ENCODE measurements at regions not wholly inside any gene's neighbourhood (a gene's known extent, or its start where the extent isn't known, plus 50 kb on each side); places are given as distances from the start of the nearest gene placed in this dataset.

DNA sequence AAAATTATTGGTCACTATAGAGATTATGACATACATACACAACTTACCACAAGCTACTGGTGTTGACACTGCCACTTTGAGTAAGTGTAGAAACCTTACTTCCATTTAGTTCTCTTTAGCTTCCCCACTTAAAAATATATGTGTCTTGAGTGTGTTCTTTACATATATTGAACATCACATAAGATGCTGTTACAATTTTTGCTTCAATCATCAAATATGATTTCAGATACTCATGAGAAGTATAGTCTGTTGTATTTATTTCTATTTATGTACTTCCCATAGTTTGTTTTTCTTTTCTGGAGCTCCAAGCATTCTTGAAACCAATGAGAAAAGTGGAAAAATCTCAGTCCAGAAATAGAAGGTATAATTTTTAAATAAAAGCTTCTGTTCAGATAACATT lies 102.7 kb upstream of the SDK1 start:
- H3K9ac ChIP-seq (ENCODE audit: low read length in 5 of 5), result no peak overlapping the region
- H3K4me3 ChIP-seq (ENCODE audit: low read depth in 1 of 5, low read length in 5 of 5), result no peak overlapping the region
- peaks cover 0 to 11% (median 4%) of the 10 kb centered on the region in 5 donors for H3K9me3 ChIP-seq (ENCODE audit: control insufficient read depth in 5 of 5, low read length in 5 of 5)
- H3K36me3 ChIP-seq (ENCODE audit: control insufficient read depth in 5 of 5, insufficient read depth in 5 of 5, low read length in 5 of 5), result no peaks in the 10 kb centered on the region
- H3K27me3 ChIP-seq (ENCODE audit: control insufficient read depth in 5 of 5, insufficient read depth in 4 of 5, low read length in 5 of 5), result peaks cover 0 to 2% (median 0%) of the 10 kb centered on the region in 5 donors
- H3K4me1 ChIP-seq (ENCODE audit: control insufficient read depth in 5 of 5, insufficient read depth in 5 of 5, low read length in 5 of 5), result no peaks in the 10 kb centered on the region
- H3K27ac ChIP-seq (ENCODE audit: low read depth, low read length), result no peak overlapping the region

DNA sequence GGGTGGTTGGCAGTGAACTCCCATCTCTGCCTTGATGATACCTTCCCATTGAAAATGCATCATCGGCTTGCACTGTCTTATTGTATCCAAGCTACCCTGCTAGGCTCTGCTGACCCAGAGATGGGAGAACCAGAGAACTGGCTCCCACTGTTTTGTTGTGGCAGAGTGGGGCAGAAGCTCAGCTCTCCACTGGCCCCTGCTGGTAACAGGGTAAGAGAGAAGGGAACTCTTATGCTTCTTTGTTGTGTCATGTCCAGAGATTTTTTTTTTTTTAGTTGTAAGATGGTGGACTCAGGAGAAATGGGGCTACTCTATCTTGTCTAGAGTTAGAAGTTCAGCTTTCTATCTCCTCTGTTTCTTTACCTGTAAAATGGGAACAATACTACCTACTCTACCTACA lies 100.5 kb upstream of the SDK1 start:
- H3K9me3 ChIP-seq (ENCODE audit: control insufficient read depth in 5 of 5, low read length in 5 of 5), result peaks cover 0 to 8% (median 2%) of the 10 kb centered on the region in 5 donors
- H3K9ac ChIP-seq (ENCODE audit: low read length in 5 of 5), result no peak overlapping the region
- no peak overlapping the region for H3K4me3 ChIP-seq (ENCODE audit: low read depth in 1 of 5, low read length in 5 of 5)
- H3K27me3 ChIP-seq (ENCODE audit: control insufficient read depth in 5 of 5, insufficient read depth in 4 of 5, low read length in 5 of 5), result peaks cover 0 to 2% (median 0%) of the 10 kb centered on the region in 5 donors
- no peak overlapping the region for H3K27ac ChIP-seq (ENCODE audit: low read depth, low read length)
- H3K4me1 ChIP-seq (ENCODE audit: control insufficient read depth in 5 of 5, insufficient read depth in 5 of 5, low read length in 5 of 5), result no peaks in the 10 kb centered on the region
- H3K36me3 ChIP-seq (ENCODE audit: control insufficient read depth in 5 of 5, insufficient read depth in 5 of 5, low read length in 5 of 5), result no peaks in the 10 kb centered on the region

DNA sequence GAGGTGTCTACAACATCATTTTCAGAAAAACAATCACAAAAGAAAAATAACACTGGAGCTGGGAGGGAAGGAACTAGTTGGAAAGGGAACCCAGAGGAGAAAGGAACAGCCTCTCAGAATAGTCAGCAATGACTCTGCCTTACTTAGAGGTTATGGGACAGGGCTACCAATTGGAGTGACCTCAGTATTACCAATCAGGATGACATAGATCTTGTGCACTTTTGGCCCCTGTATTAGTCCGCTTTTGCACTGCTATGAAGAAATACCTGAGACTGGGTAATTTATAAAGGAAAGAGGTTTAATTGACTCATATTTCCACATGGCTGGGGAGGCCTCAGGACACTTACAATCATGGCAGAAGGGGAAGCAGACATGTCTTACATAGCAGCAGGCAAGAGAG lies 99.7 kb upstream of the SDK1 start:
- Histone ChIP-seq H3K4me3 (ENCODE audit: low read depth in 1 of 5, low read length in 5 of 5) (no peak overlapping the region), H3K27ac (ENCODE audit: low read depth, low read length) (no peak overlapping the region), H3K27me3 (ENCODE audit: control insufficient read depth in 5 of 5, insufficient read depth in 4 of 5, low read length in 5 of 5) (peaks cover 0 to 2% (median 0%) of the 10 kb centered on the region in 5 donors), H3K9me3 (ENCODE audit: control insufficient read depth in 5 of 5, low read length in 5 of 5) (peaks cover 0 to 8% (median 0%) of the 10 kb centered on the region in 5 donors), H3K4me1 (ENCODE audit: control insufficient read depth in 5 of 5, insufficient read depth in 5 of 5, low read length in 5 of 5) (no peaks in the 10 kb centered on the region), H3K9ac (ENCODE audit: low read length in 5 of 5) (no peak overlapping the region), H3K36me3 (ENCODE audit: control insufficient read depth in 5 of 5, insufficient read depth in 5 of 5, low read length in 5 of 5) (no peaks in the 10 kb centered on the region)

DNA sequence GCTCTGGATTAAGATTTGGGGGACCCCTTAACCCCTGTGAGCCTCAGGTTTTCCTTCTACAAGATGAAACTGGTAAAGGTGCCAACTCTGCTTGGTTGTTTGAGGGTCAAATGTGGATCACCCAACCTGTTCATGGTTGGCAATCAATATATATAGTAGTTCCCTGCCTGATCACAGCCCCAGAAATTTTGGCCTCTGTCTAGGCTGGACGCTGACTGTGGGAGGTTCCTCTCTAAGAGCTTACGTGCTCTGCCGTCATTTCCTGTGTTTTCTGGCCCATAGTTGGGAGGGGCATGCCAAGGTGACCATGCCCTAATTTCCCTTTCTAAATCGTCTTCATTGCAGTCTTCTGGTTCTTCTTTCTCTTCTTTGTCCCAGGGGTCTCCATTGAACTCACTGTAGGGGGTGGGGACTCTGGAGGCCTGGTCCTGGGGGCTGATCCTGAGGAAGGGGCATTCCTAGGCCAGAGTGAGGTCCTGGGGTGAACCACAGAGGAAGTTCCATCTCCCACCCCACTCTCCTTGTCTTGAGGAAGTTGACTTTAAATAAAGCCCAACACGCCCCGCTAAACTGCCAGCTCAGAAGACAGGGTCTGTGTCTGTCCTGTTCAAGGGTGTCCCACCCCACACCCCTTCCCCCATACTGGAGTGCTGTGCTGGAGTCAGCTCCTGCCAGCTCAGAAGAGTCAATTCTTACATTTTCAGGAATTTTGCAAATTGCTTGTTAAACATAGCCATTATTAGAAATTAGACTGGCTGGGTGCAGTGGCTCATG lies 98.9 kb upstream of the SDK1 start:
- H3K4me1 ChIP-seq (ENCODE audit: control insufficient read depth in 5 of 5, insufficient read depth in 5 of 5, low read length in 5 of 5), result no peaks in the 10 kb centered on the region
- H3K36me3 ChIP-seq (ENCODE audit: control insufficient read depth in 5 of 5, insufficient read depth in 5 of 5, low read length in 5 of 5), result no peaks in the 10 kb centered on the region
- H3K4me3 ChIP-seq (ENCODE audit: low read depth in 1 of 5, low read length in 5 of 5), result no peak overlapping the region
- H3K9me3 ChIP-seq (ENCODE audit: control insufficient read depth in 5 of 5, low read length in 5 of 5), result peaks cover 0 to 10% (median 5%) of the 10 kb centered on the region in 5 donors
- no peak overlapping the region for H3K9ac ChIP-seq (ENCODE audit: low read length in 5 of 5)
- no peak overlapping the region for H3K27ac ChIP-seq (ENCODE audit: low read depth, low read length)
- H3K27me3 ChIP-seq (ENCODE audit: control insufficient read depth in 5 of 5, insufficient read depth in 4 of 5, low read length in 5 of 5), result peaks cover 0 to 2% (median 0%) of the 10 kb centered on the region in 5 donors

DNA sequence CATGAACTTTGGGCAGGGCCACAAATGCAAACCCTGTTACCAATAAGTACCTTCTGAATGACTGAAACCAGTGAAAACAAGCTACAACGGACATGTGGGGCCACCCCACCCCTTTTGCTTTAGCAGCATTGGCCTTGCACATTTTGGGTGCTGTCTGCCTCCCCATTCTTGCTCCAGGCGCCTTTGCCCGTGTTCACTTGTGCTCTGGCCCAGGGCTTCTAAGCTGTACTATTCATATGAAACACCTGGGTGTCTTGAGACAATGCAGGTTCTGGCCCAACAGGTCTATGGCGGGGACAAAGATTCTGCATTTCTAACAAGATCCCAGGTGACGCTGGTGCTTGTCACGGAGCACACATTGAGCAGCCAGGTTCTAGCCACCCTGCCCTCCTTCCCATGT lies 96.5 kb upstream of the SDK1 start:
- no peaks in the 10 kb centered on the region for H3K4me1 ChIP-seq (ENCODE audit: control insufficient read depth in 5 of 5, insufficient read depth in 5 of 5, low read length in 5 of 5)
- H3K27me3 ChIP-seq (ENCODE audit: control insufficient read depth in 5 of 5, insufficient read depth in 4 of 5, low read length in 5 of 5), result peaks cover 0 to 2% (median 0%) of the 10 kb centered on the region in 5 donors
- peaks cover 0 to 5% (median 4%) of the 10 kb centered on the region in 5 donors for H3K9me3 ChIP-seq (ENCODE audit: control insufficient read depth in 5 of 5, low read length in 5 of 5)
- no peak overlapping the region for H3K4me3 ChIP-seq (ENCODE audit: low read depth in 1 of 5, low read length in 5 of 5)
- no peaks in the 10 kb centered on the region for H3K36me3 ChIP-seq (ENCODE audit: control insufficient read depth in 5 of 5, insufficient read depth in 5 of 5, low read length in 5 of 5)
- no peak overlapping the region for H3K9ac ChIP-seq (ENCODE audit: low read length in 5 of 5)
- no peak overlapping the region for H3K27ac ChIP-seq (ENCODE audit: low read depth, low read length)

DNA sequence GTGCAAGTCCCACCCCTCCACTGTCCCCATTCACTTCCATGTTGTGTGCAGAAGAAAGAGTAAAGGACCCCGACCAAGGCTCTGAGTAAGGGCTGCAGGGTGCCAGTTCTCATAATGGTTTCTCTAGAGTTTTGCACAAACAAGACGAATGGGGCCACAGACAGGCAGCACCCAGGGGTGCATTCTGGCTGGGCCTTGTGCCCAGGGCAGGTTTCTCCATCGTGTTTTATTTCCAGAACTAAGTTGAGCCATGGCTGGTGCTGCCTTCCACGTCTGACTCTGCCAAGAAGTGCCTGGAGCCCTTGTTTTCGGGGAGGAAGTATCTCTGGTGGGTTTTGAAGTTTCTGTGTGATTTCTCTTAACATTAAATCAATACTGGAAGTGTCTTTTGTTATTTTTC lies 95.0 kb upstream of the SDK1 start:
- H3K4me3 ChIP-seq (ENCODE audit: low read depth in 1 of 5, low read length in 5 of 5), result no peak overlapping the region
- no peaks in the 10 kb centered on the region for H3K4me1 ChIP-seq (ENCODE audit: control insufficient read depth in 5 of 5, insufficient read depth in 5 of 5, low read length in 5 of 5)
- no peak overlapping the region for H3K27ac ChIP-seq (ENCODE audit: low read depth, low read length)

DNA sequence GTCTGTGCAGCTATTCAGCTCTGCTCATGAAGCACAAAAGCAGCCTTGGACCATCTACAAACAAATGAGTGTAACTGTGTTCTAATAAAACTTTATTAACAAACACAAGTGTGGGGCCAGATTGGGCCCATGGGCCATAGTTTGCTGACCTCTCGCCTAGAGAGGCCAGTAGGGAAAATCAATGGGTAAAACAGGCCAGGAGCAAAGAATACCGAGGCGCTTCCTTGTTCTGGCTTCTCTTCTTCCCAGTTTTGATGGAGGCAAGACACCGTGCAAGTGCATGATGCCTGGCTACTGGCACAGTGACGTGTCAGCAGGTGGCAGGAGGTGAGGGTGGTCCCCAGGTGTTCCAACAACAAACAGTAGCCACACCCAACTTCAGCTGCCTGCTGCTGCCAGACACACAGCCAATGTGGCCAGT lies 94.3 kb upstream of the SDK1 start:
- H3K27ac ChIP-seq (ENCODE audit: low read depth, low read length), result no peak overlapping the region

More for the DNA sequence above, 95.0 kb upstream of the SDK1 start:
- Histone ChIP-seq H3K27me3 (ENCODE audit: control insufficient read depth in 5 of 5, insufficient read depth in 4 of 5, low read length in 5 of 5) (no peaks in the 10 kb centered on the region), H3K9me3 (ENCODE audit: control insufficient read depth in 5 of 5, low read length in 5 of 5) (peaks cover 0 to 5% (median 4%) of the 10 kb centered on the region in 5 donors), H3K36me3 (ENCODE audit: control insufficient read depth in 5 of 5, insufficient read depth in 5 of 5, low read length in 5 of 5) (no peaks in the 10 kb centered on the region), H3K9ac (ENCODE audit: low read length in 5 of 5) (no peak overlapping the region)

DNA sequence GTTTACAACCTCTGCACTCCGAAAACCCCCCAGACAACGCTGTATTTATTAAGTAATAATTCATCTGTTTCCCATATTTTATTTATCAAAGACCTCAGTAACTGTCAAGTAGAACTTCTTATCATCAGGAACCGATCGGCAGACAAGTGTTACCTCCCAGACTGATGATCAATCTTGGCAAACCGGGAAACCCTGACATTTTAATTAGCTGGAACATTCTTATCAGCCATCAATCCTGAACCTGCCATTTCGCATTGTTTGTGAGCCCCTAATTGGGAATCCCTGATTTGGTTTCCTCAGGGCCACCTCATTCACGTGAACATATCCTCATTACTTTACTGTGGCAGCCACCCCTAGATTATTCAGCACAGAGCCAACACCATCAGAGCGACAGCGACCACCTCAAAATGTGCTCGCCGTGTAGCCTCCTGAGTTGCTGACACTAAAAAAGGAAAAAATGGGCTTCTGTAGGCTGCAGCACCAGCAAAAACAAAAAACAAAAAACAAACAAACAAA lies 93.6 kb upstream of the SDK1 start:
- no peaks in the 10 kb centered on the region for H3K4me1 ChIP-seq (ENCODE audit: control insufficient read depth in 5 of 5, insufficient read depth in 5 of 5, low read length in 5 of 5)
- H3K9ac ChIP-seq (ENCODE audit: low read length in 5 of 5), result no peak overlapping the region
- H3K36me3 ChIP-seq (ENCODE audit: control insufficient read depth in 5 of 5, insufficient read depth in 5 of 5, low read length in 5 of 5), result no peaks in the 10 kb centered on the region
- no peak overlapping the region for H3K4me3 ChIP-seq (ENCODE audit: low read depth in 1 of 5, low read length in 5 of 5)
- H3K27ac ChIP-seq (ENCODE audit: low read depth, low read length), result no peak overlapping the region
- no peaks in the 10 kb centered on the region for H3K27me3 ChIP-seq (ENCODE audit: control insufficient read depth in 5 of 5, insufficient read depth in 4 of 5, low read length in 5 of 5)
- H3K9me3 ChIP-seq (ENCODE audit: control insufficient read depth in 5 of 5, low read length in 5 of 5), result peaks cover 0 to 5% (median 4%) of the 10 kb centered on the region in 5 donors

More for the DNA sequence above, 94.3 kb upstream of the SDK1 start:
- Histone ChIP-seq H3K36me3 (ENCODE audit: control insufficient read depth in 5 of 5, insufficient read depth in 5 of 5, low read length in 5 of 5) (no peaks in the 10 kb centered on the region), H3K9me3 (ENCODE audit: control insufficient read depth in 5 of 5, low read length in 5 of 5) (peaks cover 0 to 5% (median 4%) of the 10 kb centered on the region in 5 donors), H3K4me3 (ENCODE audit: low read depth in 1 of 5, low read length in 5 of 5) (no peak overlapping the region), H3K4me1 (ENCODE audit: control insufficient read depth in 5 of 5, insufficient read depth in 5 of 5, low read length in 5 of 5) (no peaks in the 10 kb centered on the region), H3K27me3 (ENCODE audit: control insufficient read depth in 5 of 5, insufficient read depth in 4 of 5, low read length in 5 of 5) (no peaks in the 10 kb centered on the region), H3K9ac (ENCODE audit: low read length in 5 of 5) (no peak overlapping the region)

DNA sequence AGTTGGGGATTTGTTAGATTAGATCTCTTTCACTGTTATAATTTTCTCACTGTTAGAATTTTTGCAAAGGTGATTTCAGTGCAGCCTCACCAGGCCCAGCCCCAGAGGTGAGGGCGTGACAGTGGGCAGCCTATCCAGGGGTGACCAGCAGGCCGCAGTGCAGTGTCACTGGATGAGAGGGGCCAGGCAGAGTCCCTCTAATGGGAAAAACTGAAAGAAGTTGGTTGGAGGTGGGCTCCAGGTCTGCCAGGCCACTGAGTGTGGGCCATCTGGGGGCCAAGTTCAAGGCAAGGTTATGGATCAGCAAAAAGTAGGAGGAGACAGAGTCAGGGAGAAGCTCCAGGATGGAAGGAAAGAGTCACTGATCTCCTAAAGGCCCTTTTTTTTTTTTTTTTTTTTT lies 90.5 kb upstream of the SDK1 start:
- Histone ChIP-seq H3K27ac (ENCODE audit: low read depth, low read length) (no peak overlapping the region), H3K9me3 (ENCODE audit: control insufficient read depth in 5 of 5, low read length in 5 of 5) (peaks cover 0 to 5% (median 4%) of the 10 kb centered on the region in 5 donors), H3K27me3 (ENCODE audit: control insufficient read depth in 5 of 5, insufficient read depth in 4 of 5, low read length in 5 of 5) (no peaks in the 10 kb centered on the region), H3K36me3 (ENCODE audit: control insufficient read depth in 5 of 5, insufficient read depth in 5 of 5, low read length in 5 of 5) (no peaks in the 10 kb centered on the region), H3K9ac (ENCODE audit: low read length in 5 of 5) (no peak overlapping the region), H3K4me1 (ENCODE audit: control insufficient read depth in 5 of 5, insufficient read depth in 5 of 5, low read length in 5 of 5) (no peaks in the 10 kb centered on the region), H3K4me3 (ENCODE audit: low read depth in 1 of 5, low read length in 5 of 5) (no peak overlapping the region)

DNA sequence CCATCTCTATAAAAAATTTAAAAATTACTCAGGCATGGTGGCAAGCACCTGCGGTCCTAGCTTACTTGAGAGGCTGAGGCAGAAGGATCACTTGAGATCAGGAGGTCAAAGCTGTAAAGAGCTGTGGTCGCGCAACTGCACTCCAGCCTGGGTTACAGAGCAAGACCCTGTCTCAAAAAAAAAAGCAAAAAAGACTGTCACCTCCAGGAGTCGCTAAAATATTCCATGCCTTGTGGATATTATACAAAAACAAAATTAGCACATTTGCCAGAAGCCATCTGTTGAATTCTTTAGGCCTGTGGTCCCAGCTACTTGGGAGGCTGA lies 87.0 kb upstream of the SDK1 start:
- Histone ChIP-seq H3K9me3 (ENCODE audit: control insufficient read depth in 5 of 5, low read length in 5 of 5) (peaks cover 0 to under 1% (median 0%) of the 10 kb centered on the region in 5 donors), H3K27me3 (ENCODE audit: control insufficient read depth in 5 of 5, insufficient read depth in 4 of 5, low read length in 5 of 5) (no peaks in the 10 kb centered on the region), H3K27ac (ENCODE audit: low read depth, low read length) (no peak overlapping the region), H3K36me3 (ENCODE audit: control insufficient read depth in 5 of 5, insufficient read depth in 5 of 5, low read length in 5 of 5) (no peaks in the 10 kb centered on the region), H3K4me3 (ENCODE audit: low read depth in 1 of 5, low read length in 5 of 5) (no peak overlapping the region), H3K9ac (ENCODE audit: low read length in 5 of 5) (no peak overlapping the region), H3K4me1 (ENCODE audit: control insufficient read depth in 5 of 5, insufficient read depth in 5 of 5, low read length in 5 of 5) (no peaks in the 10 kb centered on the region)
